Jurkat, Clone E6-1 (cell line): ENCODE measurements at regions not wholly inside any gene's neighbourhood (a gene's known extent, or its start where the extent isn't known, plus 50 kb on each side); places are given as distances from the start of the nearest gene placed in this dataset.

Experiments
- DNase-seq: peaks from one replicate; pipeline ENCODE4 v3.0.0-alpha.2; 2011; ENCODE audit warnings: low read depth, low spot score
- H3K4me3 ChIP-seq: 2 replicates; pipeline ENCODE4 v1.5.1; 2011; ENCODE audit warnings: mild to moderate bottlenecking, low read length, control low read depth, moderate library complexity

- DNase-seq: no peak
- H3K4me3 ChIP-seq: no peak overlapping the region
Observed at GRCh38 chr12:22740656-22741355, 115.8 kb downstream of the ETNK1 start.

DNA sequence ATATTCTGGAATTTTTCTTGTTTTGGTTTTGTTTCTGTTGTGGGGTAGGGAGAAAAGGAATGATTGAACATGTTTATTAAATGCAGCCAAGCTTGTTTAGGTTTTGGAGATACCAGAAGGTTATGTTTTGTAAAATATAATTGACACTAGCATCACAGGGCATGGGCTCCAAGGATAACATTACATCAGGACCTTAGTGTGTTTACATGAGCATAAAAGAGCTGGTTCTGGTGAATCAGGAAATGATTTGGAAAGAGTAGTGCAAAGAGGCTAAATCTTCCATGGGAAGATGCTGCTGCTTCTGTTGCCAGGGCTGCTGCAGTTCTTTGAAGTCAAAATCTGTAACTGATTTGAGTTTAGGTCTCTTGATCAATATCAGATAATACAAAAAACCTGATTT lies 118.7 kb downstream of the ETNK1 start:
- no peak overlapping the region for H3K4me3 ChIP-seq
- DNase-seq: no peak

DNA sequence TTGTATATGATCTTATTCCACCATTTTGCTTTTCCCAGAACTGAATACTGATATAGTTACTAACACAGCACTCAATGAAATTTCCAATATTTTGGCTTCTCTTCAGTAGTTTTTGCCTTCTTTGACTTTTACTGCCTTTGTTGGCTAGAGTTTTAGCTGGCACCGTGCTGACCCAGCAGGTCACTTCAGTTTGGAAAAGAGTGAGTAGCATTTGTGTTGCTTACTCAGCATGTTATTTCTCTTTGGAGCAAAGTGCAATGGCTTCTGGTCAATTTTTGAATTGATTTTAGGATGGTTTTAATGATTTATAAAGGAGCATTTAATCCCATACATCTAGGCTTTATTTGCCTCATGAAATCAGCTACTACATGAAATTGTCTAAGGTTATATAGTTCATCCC lies 119.2 kb downstream of the ETNK1 start:
- no peak for DNase-seq
- no peak overlapping the region for H3K4me3 ChIP-seq

DNA sequence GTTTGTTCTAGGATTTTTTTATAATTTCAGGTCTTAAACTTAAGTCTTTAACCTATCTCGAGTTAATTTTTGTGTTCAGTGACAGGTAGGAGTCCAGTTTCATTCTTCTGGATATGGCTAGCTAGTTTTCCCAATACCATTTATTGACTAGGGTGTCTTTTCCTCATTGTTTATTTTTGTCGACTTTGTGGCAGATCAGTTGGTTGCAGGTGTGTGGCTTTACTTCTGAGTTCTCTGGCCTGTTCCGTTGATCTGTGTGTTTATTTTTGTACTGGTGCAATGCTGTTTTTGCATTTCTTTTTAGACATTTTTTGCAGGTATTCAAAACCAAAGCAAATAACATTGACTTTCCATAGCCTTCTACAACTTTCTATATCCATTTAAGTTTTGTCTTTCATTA lies 121.7 kb downstream of the ETNK1 start:
- no peak for DNase-seq
- H3K4me3 ChIP-seq: no peak overlapping the region

DNA sequence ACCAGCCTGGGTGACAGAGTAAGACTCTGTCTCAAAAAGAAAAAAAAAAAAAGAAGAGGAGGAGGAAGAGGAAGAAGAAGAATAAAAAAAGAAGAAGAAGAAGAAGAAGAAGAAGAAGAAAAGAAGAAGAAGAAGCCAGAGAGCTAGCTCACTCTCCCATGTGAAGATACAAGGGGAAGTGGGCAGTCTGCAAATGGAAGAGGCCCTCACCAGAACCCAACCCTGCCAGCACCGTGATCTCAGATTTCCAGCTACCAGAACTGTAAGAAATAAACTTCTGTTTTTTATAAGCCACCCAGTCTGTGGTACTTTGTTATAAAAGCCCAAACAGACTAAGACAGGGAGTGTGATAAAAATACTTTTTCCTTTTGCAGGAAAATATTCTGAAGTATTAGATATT lies 130.7 kb downstream of the ETNK1 start:
- no peak for DNase-seq

DNA sequence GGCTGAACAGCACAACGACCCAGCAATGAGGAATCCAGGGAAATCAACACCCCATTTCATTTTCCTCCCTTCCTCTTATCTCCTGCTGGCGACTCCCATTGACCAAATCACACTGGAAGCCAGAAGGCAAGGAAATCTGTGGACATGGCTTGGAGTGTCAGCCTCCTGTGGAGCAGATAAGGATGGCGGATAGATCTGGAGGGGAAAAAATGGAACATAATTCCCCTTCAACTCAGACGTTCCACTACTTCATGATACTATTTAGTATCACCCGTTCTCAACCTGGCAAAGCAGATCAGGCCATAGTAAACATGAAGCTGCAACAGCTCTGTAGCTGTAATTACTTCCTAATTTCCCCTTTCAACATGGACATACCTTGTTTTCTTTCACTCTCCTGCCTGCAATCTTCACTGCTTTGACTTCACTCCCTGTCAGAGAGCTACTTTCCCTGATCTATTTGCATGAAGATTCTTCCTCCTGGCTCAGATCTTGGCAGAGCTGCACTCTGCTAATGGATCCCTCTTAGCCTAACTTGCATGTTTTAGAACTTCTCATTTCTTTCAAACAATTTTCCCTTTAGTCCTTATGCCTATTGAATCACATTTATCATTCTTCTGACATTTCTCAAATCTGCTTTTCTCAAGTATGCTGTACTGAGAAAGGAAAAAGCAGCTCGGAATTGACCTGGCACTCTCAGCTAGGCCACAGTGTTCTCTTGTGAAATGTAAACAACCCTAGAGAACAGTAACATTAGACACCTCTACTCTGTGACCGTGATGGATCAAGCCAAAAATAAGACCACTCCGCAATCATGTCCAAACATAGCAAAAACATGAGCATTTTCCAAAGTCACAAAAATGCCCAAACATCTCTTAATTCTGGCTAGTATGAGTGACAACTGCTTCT lies 135.1 kb downstream of the ETNK1 start:
- DNase-seq: no peak
- no peak overlapping the region for H3K4me3 ChIP-seq

More for the DNA sequence above, 130.7 kb downstream of the ETNK1 start:
- no peak overlapping the region for H3K4me3 ChIP-seq

- DNase-seq: no peak
- no peak overlapping the region for H3K4me3 ChIP-seq
Observed at GRCh38 chr12:22765421-22766130, 140.6 kb downstream of the ETNK1 start.

DNA sequence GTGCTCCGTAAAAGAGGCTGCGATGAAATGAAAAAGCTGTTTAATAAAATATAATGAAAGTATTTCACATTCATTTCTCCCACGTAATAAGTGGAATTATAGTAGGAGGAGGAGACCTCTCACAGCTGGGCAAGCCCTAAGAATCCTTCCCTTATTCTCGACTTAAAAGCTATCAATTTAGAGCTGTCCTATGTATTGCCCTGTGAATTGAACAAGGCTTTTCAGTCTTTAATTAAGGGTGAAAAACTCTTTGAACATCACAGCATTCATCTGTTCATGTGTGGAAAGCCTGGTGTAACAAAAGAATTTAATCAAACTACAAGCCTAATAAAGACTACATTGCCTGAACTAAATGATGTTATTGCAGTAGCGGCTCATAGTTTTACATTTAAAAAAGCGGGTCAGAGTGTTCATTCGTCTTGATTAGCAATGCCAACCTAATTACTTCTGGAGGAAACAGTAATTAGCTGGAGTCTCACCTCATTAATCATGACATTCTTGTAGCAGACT lies 142.0 kb downstream of the ETNK1 start:
- no peak for DNase-seq
- H3K4me3 ChIP-seq: no peak overlapping the region

DNA sequence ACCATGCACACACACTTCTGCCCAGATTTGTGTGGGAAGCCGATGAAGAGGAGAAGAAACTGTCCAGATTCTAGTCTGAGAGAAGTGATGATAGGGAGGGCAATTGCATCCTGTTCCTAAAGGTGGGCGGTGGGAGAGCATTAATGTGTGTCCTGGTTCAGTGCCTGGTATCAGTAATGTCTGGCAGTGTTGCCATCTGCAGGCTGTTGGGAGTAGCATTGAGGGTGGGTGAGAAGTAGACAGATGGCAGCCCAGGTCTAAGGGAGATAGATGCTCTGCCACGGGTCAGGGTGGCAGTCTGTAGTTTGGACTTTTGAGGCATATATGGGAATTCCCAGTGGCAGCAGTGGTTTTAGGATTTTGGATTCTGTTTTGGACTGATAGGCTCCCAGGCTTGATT lies 156.4 kb downstream of the ETNK1 start:
- no peak for DNase-seq
- no peak overlapping the region for H3K4me3 ChIP-seq

DNA sequence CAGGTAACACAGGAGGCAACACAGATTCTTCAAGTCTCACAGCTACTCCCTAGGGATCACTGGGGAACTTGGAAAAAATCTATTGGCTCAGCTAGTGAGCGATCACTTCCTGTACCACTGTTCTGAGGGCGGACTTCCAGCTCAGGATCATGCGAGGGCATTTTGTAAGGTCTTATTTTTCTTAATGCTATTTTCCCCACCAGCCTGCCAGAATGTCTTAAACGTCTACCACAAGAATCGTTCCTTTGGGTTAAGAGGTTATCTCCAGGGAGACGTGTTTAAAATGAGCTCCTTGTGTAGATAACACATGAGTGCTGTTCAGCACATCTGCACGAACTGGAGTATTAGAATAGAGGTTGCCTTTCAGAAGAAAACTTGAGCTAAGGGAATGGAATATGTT lies 162.6 kb downstream of the ETNK1 start:
- DNase-seq: no peak
- H3K4me3 ChIP-seq: no peak overlapping the region

GRCh38 chr12:22788913-22789312 lies 163.9 kb downstream of the ETNK1 start:
- DNase-seq: no peak
- no peak overlapping the region for H3K4me3 ChIP-seq

DNA sequence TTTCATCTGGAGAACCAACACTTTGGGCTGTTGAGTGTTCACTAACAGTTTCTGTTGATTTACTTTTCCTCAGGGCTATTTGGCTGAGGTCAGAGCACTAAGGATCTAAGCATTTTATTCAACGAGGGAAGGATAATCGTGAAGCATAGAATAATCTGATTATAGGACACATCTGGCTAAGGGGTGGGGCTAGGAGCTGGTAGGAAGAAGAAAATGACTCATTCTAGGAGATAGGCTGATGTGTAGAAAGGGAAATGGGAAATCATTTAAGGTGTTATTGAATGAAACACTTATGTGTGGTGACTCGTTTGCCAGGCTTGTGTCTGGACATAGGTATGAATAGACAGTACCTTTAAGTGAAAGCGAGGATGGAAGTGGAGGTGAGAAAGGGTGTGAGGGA lies 167.2 kb downstream of the ETNK1 start:
- no peak for DNase-seq
- no peak overlapping the region for H3K4me3 ChIP-seq

- no peak for DNase-seq
- H3K4me3 ChIP-seq: no peak overlapping the region
Observed at GRCh38 chr12:22794017-22794416, 169.0 kb downstream of the ETNK1 start.

GRCh38 chr12:22796941-22797630 lies 172.1 kb downstream of the ETNK1 start:
- no peak for DNase-seq
- H3K4me3 ChIP-seq: no peak overlapping the region

DNA sequence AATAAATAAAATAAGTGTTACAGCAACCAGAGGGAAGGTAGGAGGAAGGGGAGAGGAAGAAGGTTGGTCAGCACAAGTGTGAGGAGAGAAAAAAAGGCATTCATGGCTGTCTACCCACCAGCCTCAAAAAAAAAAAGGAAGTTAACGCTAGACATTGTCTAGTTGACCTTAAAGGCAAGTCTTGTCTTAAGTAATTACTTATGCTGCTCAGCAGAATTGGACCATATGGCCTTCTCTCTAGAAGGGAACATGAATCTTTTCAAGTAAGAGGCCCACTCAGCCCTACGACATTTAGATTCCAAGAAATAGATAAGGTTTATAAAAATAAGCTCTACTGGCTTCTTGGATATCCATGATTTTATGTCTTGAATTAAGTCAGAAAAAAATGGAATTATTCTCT lies 172.7 kb downstream of the ETNK1 start:
- no peak for DNase-seq
- no peak overlapping the region for H3K4me3 ChIP-seq

DNA sequence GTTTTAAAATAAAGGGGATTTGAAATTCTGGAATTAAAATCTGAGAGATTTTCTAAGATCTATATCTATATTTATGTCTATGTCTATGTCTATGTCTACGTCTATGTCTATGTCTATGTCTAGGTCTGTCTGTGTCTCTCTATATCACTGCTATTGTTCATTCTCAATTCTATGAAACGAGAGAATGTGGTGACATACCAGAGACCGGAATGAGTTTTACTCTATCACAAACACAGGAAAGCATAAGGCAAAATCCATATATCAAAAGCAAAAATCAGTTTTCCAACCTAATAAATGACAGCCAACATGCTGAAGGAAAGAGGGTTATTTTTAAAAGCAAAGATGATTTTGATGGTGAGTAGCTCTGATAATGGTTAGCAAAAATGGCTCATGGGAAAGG lies 173.1 kb downstream of the ETNK1 start:
- no peak overlapping the region for H3K4me3 ChIP-seq
- DNase-seq: no peak

GRCh38 chr12:22799503-22799902 lies 174.5 kb downstream of the ETNK1 start:
- no peak overlapping the region for H3K4me3 ChIP-seq
- no peak for DNase-seq

DNA sequence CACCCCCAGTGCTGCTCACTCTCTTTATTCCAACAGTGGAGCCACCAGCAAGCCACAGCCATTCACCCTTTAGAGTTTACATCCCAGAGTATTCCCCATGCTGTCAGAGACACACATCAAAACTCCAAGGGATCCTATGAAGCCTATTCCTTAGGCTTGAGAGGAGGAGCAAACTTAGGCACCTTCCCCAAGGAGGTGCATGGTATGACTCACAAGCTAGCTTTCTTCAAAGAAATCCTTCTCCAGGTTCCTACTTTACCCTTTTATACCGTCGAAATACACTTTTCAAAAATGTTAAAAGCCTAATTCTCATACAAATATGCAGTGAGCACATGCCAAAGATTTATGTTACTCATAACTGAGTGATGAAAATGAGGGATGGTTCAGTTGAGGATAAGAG lies 175.4 kb downstream of the ETNK1 start:
- no peak overlapping the region for H3K4me3 ChIP-seq
- DNase-seq: no peak

DNA sequence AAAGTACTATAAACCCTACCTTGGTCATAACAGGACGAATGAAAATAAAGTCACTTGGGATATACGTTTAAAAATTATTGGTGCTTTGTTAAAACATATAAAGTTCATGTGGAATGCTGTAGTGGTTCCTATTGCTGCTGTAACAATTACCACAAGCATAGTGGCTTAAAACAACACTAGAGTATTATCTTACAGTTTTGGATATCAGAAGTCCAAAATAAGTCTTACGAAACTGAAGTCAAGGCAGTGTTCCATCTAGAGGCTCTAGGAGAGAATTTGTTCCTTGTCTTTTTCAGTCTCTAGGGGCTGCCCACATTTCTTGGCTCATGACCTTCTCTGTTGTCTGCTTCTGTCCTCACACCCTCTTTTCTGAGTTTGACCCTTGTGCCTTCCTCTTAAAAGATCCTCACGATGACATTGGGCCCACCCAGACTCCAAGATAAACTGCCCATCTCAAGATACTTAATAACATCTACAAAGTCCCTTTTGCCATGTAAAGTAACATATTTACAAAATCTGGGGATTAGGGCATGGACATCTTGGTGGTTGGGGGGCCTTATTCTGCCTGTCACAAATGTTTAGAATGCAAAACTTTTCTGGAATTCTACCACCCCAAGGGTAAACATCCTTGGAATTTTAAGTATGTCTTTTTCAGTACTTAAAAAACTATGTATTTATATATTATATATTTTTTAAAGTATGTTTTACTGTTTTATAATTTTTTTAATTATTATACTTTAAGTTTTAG lies 178.1 kb downstream of the ETNK1 start:
- DNase-seq: no peak
- H3K4me3 ChIP-seq: no peak overlapping the region
